GM03348 (cell line): ENCODE measurements at regions not wholly inside any gene's neighbourhood (a gene's known extent, or its start where the extent isn't known, plus 50 kb on each side); places are given as distances from the start of the nearest gene placed in this dataset.
"Not testable (repeated sequence)": the region's sequence is repeated elsewhere in the genome, so short reads cannot be mapped to it uniquely, and the experiment has no call there.

Experiments
- DNase-seq: peaks from one replicate; pipeline ENCODE4 v3.0.0; 2012; ENCODE audit warnings: low spot score

- no peak for DNase-seq
These were observed 59.2 kb upstream of the CSNK1A1L start for GRCh38 chr13:37164635-37165034.

- peak; percentile 9 for DNase-seq
These were observed 58.3 kb upstream of the CSNK1A1L start for GRCh38 chr13:37163641-37164265.

DNA sequence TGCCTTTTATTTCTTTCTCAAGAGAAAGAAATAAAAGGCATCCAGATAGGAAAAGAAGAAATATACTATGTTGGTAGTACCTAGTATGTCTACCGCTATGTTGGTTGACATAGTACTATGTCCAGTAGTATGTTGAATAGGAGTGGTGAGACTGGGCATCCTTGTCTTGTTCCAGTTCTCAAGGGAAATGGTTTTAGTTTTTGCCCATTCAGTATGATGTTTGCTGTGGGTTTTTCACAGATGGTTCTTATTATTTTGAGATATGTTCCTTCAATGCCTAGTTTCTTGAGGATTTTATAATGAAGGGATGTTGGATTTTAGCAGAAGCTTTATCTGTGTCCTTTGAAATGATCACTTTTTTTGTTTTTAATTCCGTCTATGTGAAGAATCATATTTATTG lies 53.0 kb upstream of the CSNK1A1L start:
- no peak for DNase-seq

GRCh38 chr13:37155613-37156097 lies 50.2 kb upstream of the CSNK1A1L start:
- DNase-seq = not testable (repeated sequence)
